Left lung (tissue), 4 donors: ENCODE measurements at regions not wholly inside any gene's neighbourhood (a gene's known extent, or its start where the extent isn't known, plus 50 kb on each side); places are given as distances from the start of the nearest gene placed in this dataset.

Experiments
- ATAC-seq: fragments of 200-7000 bp; cut with Tn5 transposase; one replicate; pipeline ENCODE4 v1.9.1; 2020; ENCODE audit warnings: moderate library complexity
- DNase-seq, 4 donors: peaks; one replicate each; pipeline ENCODE4 v3.0.0-alpha.2; 2013 to 2020
- H3K27ac ChIP-seq, 2 donors: fragments of 200-600 bp; sonication (generic) in 1 of 2; one replicate each; pipeline versions ENCODE4 v1.5.0 to v1.8.0; 2020 to 2021
- H3K27me3 ChIP-seq, 2 donors: fragments of 200-600 bp; sonication (generic) in 1 of 2; one replicate each; pipeline versions ENCODE4 v1.5.0 to v1.8.0; 2020 to 2021
- H3K36me3 ChIP-seq, 2 donors: fragments of 200-600 bp; sonication (generic) in 1 of 2; one replicate each; pipeline versions ENCODE4 v1.5.0 to v1.8.0; 2020 to 2021
- H3K4me1 ChIP-seq, 2 donors: fragments of 200-600 bp; one replicate each; pipeline ENCODE4 v1.8.0; 2021
- H3K4me3 ChIP-seq, 2 donors: fragments of 200-600 bp; sonication (generic) in 1 of 2; one replicate each; pipeline versions ENCODE4 v1.5.0 to v1.8.0; 2020 to 2021; ENCODE audit warnings: mild to moderate bottlenecking in 1 of 2
- H3K9me3 ChIP-seq, 2 donors: fragments of 200-600 bp; sonication (generic) in 1 of 2; one replicate each; pipeline versions ENCODE4 v1.5.0 to v1.8.0; 2020 to 2021
- CTCF ChIP-seq, 2 donors: fragments of 200-600 bp; sonication (generic) in 1 of 2; IDR thresholded peaks; one replicate each; pipeline versions ENCODE4 v1.5.0 to v1.8.0; 2021; ENCODE audit warnings: antibody characterized with exemption in 2 of 2
- intact Hi-C, 2 donors: fragments of 100-400 bp; cut with DNase I; formaldehyde crosslinking; loops; one replicate each; pipeline versions ENCODE4 v1.11.2 to v1.14.2; 2022
- donor health status: DM: no; HTN: yes; CAD: no.
- donor health status: DM: no; HTN: no; CAD: no.

GRCh38 chr6:19050765-19051164, 663.6 kb downstream of the RNF144B start:
- DNase-seq (peak in 1 of 4 donors; percentile 58), ATAC-seq (no peak)
- intact Hi-C loops: no loop called here
- H3K4me3 ChIP-seq: no peak overlapping the region
- TF ChIP-seq CTCF (IDR thresholded peaks at IDR 0.05): no peak
- H3K27ac ChIP-seq: no peak overlapping the region
- H3K4me1 ChIP-seq: no peaks in the 10 kb centered on the region
- H3K36me3 ChIP-seq: no peaks in the 10 kb centered on the region
- H3K9me3 ChIP-seq: peaks cover 0 to 9% of the 10 kb centered on the region in 2 donors
- H3K27me3 ChIP-seq: no peaks in the 10 kb centered on the region

DNA sequence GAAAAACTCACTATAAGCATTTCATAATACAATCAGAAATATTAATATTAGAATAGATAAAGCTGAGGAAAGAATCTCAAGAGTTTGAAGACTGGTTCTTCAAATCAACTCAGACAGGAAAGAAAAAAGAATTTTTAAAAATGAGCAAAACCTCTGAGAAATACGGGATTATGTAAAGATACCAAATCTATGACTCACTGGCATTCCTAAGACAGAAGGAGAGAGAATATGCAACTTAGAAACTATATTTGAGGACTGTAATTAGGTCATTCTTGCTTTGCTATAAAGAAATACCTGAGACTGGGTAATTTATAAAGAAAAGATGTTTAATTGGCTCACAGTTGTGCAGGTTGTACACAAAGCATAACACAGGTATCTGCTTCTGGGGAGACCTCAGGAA, 665.1 kb downstream of the RNF144B start:
- H3K4me1 ChIP-seq: no peaks in the 10 kb centered on the region
- no peaks in the 10 kb centered on the region for H3K27me3 ChIP-seq
- H3K27ac ChIP-seq: no peak overlapping the region
- no peak overlapping the region for H3K4me3 ChIP-seq
- peak; percentile 86 for ATAC-seq
- no peak for TF ChIP-seq CTCF (IDR thresholded peaks at IDR 0.05)
- peaks cover 0 to 9% of the 10 kb centered on the region in 2 donors for H3K9me3 ChIP-seq
- DNase-seq: no peak
- intact Hi-C loops: no loop called here
- no peaks in the 10 kb centered on the region for H3K36me3 ChIP-seq

DNA sequence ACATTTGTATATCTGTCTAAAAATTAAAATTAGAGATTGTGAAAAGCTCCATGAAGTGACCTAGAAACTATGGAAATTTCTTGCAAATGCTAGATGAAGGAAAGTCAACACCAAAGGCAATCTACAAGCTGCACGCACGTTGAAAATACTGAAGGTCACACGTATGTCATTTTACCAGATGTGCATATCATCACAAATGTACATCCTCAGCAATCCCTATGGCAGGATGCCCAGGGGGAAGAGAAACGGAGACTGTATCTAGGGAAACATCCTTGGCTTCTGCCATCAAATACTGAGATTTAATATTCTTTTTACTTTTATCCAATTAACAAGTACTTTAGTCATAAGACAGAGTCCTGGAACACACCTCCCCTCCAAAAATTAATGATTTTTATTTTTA, 672.0 kb downstream of the RNF144B start:
- intact Hi-C loops: no loop called here
- Histone ChIP-seq H3K36me3 (no peaks in the 10 kb centered on the region), H3K27ac (no peak overlapping the region), H3K9me3 (peaks cover 0 to 4% of the 10 kb centered on the region in 2 donors), H3K4me3 (no peak overlapping the region), H3K27me3 (no peaks in the 10 kb centered on the region), H3K4me1 (no peaks in the 10 kb centered on the region)
- DNase-seq (peak in 1 of 4 donors; percentile 21), ATAC-seq (no peak)
- TF ChIP-seq CTCF (IDR thresholded peaks at IDR 0.05): no peak

DNA sequence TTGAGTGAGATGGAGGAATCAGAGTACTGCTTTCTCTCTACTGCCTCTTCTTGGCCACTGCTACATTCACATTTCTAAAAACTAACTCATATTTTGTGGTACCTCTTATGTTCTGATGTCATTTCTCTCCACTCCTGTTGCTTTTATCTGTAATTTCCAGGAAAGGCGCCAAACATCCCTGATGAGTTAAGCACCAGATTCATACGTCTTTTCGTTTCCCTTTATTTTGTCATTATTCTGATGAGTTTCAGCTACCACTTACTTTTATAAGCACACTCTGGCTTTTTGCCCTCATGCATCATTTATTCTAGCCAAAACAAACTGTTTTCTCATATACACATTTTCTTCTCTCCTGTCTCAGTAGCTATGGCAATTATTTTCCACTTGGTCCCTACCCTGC, 680.0 kb downstream of the RNF144B start:
- peaks cover 0 to 21% of the 10 kb centered on the region in 2 donors for H3K9me3 ChIP-seq
- no peak for DNase-seq
- H3K4me3 ChIP-seq: no peak overlapping the region
- no peak overlapping the region for H3K27ac ChIP-seq
- intact Hi-C loops: no loop called here
- H3K4me1 ChIP-seq: no peaks in the 10 kb centered on the region
- no peaks in the 10 kb centered on the region for H3K27me3 ChIP-seq
- TF ChIP-seq CTCF (IDR thresholded peaks at IDR 0.05): no peak
- no peaks in the 10 kb centered on the region for H3K36me3 ChIP-seq
- ATAC-seq: no peak

DNA sequence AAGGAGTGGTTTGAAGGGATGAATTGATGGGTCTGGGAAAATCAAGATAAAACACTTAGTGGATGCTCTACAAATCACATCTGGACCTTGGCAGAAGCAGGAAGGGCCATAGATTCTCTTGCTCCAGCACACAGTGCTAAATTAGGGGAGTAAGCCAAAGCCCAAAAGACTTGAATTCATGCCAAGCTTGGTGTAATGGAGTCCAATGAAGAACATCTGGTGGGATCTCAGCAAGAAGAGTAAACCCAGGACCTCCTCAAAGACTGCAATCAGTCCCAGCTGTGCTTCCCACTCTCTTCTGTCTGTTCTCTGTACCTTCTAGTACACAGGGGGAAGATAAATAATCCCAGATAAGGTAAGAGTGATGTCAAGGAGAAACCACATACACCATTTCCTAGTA, 683.4 kb downstream of the RNF144B start:
- H3K9me3 ChIP-seq: peaks cover 0 to 26% of the 10 kb centered on the region in 2 donors
- H3K36me3 ChIP-seq: no peaks in the 10 kb centered on the region
- no peaks in the 10 kb centered on the region for H3K4me1 ChIP-seq
- no peak for TF ChIP-seq CTCF (IDR thresholded peaks at IDR 0.05)
- H3K27me3 ChIP-seq: no peaks in the 10 kb centered on the region
- no peak overlapping the region for H3K27ac ChIP-seq
- ATAC-seq (no peak), DNase-seq (peak in 1 of 4 donors; percentile 72)
- intact Hi-C loops: no loop called here
- no peak overlapping the region for H3K4me3 ChIP-seq
